22Rv1 (cell line): ENCODE measurements at regions not wholly inside any gene's neighbourhood (a gene's known extent, or its start where the extent isn't known, plus 50 kb on each side); places are given as distances from the start of the nearest gene placed in this dataset.

Source experiments
- ZFX ChIP-seq: fragments of 450-650 bp; IDR thresholded peaks from 2 replicates; pipeline ENCODE4 v1.6.1; 2017; ENCODE audit warnings: antibody characterized with exemption, borderline replicate concordance
- TF ChIP-seq, protein P1 (sequence below): fragments of 450-650 bp; IDR thresholded peaks from 2 replicates; pipeline ENCODE4 v1.5.1; 2017; ENCODE audit warnings: mild to moderate bottlenecking

DNA sequence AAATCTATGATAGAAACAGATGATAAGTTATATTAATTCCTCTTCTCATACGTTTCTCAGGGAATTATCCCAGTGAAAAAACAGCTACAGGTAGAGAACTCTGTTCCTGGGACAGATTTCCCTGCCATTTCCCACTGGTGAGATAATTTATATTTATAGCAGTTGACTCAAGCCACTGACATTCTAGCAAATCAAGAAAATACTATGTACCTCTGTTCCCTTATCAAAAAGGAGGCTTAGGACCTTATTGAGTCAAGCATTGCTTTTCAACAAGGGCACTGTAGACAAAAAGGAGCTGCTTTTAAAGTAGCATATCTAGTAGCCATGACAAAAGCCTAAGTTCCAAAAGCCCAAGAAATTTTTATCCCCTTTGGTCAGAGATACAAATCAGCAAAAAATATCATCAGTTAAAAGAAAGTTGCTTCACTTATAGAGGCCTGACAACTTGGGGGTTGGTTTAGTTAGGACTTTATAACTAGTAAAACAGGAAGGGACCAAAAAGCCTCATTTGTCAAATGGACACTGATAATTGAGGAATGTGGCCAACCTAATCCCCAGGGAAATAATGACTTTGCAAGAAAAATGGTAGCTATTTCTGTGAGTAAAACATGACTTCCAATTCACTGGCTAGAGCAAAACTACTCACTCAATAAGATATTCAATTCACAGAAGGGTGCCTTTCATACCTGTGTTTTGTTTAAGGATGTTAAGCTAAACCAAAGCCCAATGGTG is 652.5 kb downstream of the SLITRK1 start:
- TF ChIP-seq, protein P1, sequence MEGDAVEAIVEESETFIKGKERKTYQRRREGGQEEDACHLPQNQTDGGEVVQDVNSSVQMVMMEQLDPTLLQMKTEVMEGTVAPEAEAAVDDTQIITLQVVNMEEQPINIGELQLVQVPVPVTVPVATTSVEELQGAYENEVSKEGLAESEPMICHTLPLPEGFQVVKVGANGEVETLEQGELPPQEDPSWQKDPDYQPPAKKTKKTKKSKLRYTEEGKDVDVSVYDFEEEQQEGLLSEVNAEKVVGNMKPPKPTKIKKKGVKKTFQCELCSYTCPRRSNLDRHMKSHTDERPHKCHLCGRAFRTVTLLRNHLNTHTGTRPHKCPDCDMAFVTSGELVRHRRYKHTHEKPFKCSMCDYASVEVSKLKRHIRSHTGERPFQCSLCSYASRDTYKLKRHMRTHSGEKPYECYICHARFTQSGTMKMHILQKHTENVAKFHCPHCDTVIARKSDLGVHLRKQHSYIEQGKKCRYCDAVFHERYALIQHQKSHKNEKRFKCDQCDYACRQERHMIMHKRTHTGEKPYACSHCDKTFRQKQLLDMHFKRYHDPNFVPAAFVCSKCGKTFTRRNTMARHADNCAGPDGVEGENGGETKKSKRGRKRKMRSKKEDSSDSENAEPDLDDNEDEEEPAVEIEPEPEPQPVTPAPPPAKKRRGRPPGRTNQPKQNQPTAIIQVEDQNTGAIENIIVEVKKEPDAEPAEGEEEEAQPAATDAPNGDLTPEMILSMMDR = no peak
- no peak for TF ChIP-seq ZFX
